Fibroblast of mammary gland (primary cell): ENCODE measurements at regions not wholly inside any gene's neighbourhood (a gene's known extent, or its start where the extent isn't known, plus 50 kb on each side); places are given as distances from the start of the nearest gene placed in this dataset.
"Not testable (repeated sequence)": the region's sequence is repeated elsewhere in the genome, so short reads cannot be mapped to it uniquely, and the experiment has no call there.

ENCODE experiments used
- DNase-seq: peaks from one replicate; pipeline ENCODE4 v3.0.0-alpha.2; 2010; ENCODE audit warnings: low read depth
- H3K4me3 ChIP-seq: 2 replicates; pipeline ENCODE4 v1.5.1; 2011; ENCODE audit warnings: low read depth, mild to moderate bottlenecking, low read length, moderate library complexity; ENCODE audit not compliant: control insufficient read depth
- TF ChIP-seq, protein P1 (sequence below): conservative IDR thresholded peaks from 2 replicates; pipeline ENCODE4 v1.5.1; 2011; ENCODE audit warnings: low read depth, low read length, inconsistent platforms; ENCODE audit not compliant: control insufficient read depth, insufficient read depth

GRCh38 chr1:29758781-29759499 is 522.6 kb downstream of the PTPRU start:
- TF ChIP-seq, protein P1, sequence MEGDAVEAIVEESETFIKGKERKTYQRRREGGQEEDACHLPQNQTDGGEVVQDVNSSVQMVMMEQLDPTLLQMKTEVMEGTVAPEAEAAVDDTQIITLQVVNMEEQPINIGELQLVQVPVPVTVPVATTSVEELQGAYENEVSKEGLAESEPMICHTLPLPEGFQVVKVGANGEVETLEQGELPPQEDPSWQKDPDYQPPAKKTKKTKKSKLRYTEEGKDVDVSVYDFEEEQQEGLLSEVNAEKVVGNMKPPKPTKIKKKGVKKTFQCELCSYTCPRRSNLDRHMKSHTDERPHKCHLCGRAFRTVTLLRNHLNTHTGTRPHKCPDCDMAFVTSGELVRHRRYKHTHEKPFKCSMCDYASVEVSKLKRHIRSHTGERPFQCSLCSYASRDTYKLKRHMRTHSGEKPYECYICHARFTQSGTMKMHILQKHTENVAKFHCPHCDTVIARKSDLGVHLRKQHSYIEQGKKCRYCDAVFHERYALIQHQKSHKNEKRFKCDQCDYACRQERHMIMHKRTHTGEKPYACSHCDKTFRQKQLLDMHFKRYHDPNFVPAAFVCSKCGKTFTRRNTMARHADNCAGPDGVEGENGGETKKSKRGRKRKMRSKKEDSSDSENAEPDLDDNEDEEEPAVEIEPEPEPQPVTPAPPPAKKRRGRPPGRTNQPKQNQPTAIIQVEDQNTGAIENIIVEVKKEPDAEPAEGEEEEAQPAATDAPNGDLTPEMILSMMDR: no peak
- no peak overlapping the region for H3K4me3 ChIP-seq
- DNase-seq: no peak

- TF ChIP-seq, protein P1: no peak
- no peak for DNase-seq
- H3K4me3 ChIP-seq: no peak overlapping the region
These were observed 521.8 kb downstream of the PTPRU start for GRCh38 chr1:29757866-29758780.

DNA sequence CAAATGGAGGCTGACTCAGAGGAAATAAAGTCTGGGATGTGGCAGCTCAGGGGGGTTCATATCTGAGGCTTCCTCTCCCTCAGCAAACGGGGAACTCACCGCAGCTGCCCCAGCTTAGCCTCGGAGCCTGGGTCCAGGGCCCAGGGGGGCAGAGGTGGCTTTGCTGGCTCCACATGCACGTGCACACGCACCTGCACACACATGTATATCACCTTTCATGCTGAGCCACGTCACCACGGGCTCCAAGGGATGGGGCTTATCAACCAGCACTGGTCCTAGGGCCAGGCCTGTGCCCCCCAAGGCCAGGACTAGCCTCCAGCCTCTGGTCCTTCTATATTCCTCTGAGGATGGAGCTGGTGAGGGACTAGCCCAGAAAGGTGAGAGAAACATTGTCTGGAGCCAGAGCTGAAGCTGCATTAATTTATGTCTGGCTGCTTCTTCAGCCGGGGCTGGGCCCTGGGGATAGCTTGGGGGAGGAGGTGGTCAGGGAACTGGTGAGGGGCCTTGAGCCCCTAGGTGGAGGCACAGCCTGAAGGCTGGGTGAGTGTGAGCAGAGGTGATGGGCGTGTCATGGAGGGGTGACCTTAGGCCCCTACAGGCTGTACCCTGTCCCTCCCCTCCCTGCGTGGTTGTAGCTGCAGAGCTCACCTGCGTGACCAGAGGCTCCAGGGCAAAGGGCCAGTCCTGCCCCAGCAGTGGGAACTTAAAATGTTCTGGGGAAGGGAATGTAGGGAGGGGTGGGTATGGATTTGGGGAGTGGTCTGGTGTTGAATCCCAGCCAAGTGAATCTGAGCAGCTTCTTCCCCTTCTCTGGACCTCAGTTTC is 520.8 kb downstream of the PTPRU start:
- no peak overlapping the region for H3K4me3 ChIP-seq
- no peak for DNase-seq
- TF ChIP-seq, protein P1: no peak

DNA sequence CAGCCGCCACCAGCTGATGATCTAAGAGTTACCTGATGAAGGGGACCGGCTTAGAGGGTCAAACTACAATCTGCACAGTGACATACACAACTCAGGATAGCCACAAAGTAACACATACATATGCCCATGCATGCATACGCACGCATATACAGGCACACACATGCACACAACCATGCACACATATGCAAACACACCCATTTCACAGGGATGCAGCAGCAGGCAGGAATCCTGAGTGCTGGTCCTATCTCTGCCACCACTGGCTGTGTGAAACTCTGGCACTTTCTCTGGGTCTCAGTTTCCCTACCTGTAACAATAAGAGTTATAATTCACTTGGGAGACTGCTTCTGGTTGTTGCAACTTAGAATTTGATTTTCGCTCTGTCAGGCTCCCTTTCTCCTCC is 520.2 kb downstream of the PTPRU start:
- no peak for DNase-seq

GRCh38 chr1:29756085-29756484 is 519.8 kb downstream of the PTPRU start:
- TF ChIP-seq, protein P1: no peak
- no peak overlapping the region for H3K4me3 ChIP-seq
- no peak for DNase-seq

More for the DNA sequence above, 520.2 kb downstream of the PTPRU start:
- no peak overlapping the region for H3K4me3 ChIP-seq
- TF ChIP-seq, protein P1: no peak

DNA sequence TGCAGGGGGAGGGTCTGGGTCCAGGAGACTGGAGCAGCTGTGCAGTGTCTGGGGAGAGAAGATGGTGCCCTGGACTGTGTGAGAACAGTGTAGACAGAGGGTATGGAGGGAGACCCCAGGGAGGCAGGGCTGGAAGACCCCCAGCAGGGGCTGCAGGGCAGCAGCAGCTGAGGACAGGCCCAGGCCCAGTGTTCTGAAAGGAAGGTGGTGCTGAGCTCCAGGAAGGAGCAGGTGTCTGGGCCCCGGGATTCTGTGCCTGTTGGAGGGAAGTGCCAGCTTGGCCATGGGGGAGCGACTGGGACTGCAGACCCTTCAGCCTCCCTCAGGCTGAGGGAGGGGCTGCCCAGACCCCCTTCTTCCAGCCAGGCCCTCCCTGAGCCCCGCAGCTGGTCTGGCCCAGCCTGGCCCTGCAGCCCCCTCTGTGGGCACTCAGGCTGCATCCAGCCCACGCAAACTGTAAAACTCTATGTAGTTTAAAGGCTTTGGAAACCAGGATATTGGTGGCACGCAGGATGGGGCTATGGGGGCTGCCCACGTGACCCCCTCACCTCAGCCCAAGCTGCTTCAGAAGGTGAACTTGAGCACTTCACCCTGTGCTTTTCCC is 519.2 kb downstream of the PTPRU start:
- not testable (repeated sequence) for H3K4me3 ChIP-seq, DNase-seq
